HEK293 (cell line): ENCODE measurements at regions not wholly inside any gene's neighbourhood (a gene's known extent, or its start where the extent isn't known, plus 50 kb on each side); places are given as distances from the start of the nearest gene placed in this dataset.
A peak's percentile ranks its signal among the peaks of the same experiment; 100 is the strongest.

Experiments used
- BCL6B ChIP-seq: fragments of 450-650 bp; formaldehyde crosslinking; IDR thresholded peaks from 2 replicates; pipeline ENCODE4 v1.5.1; 2017; ENCODE audit warnings: missing biosample characterization, missing genetic modification characterization
- GFI1B ChIP-seq: fragments of 450-650 bp; formaldehyde crosslinking; IDR thresholded peaks from 2 replicates; pipeline ENCODE4 v1.5.1; 2016; ENCODE audit warnings: missing biosample characterization, missing genetic modification characterization
- GLI2 ChIP-seq: fragments of 450-650 bp; formaldehyde crosslinking; IDR thresholded peaks from 2 replicates; pipeline ENCODE4; 2017; ENCODE audit warnings: missing biosample characterization, missing genetic modification characterization, low read depth, borderline replicate concordance
- KLF10 ChIP-seq: fragments of 450-650 bp; IDR thresholded peaks from 2 replicates; pipeline ENCODE4 v1.5.1; 2018; ENCODE audit warnings: missing biosample characterization, mild to moderate bottlenecking, missing genetic modification characterization
- KLF8 ChIP-seq: fragments of 450-650 bp; formaldehyde crosslinking; IDR thresholded peaks from 2 replicates; pipeline ENCODE4 v1.5.1; 2016; ENCODE audit warnings: missing biosample characterization, missing genetic modification characterization
- PATZ1 ChIP-seq: fragments of 450-650 bp; formaldehyde crosslinking; IDR thresholded peaks from 2 replicates; pipeline ENCODE4 v1.5.1; 2016; ENCODE audit warnings: missing biosample characterization, missing genetic modification characterization
- SCRT2 ChIP-seq: fragments of 450-650 bp; formaldehyde crosslinking; IDR thresholded peaks from 2 replicates; pipeline ENCODE4 v1.5.1; 2016; ENCODE audit warnings: missing biosample characterization, missing genetic modification characterization
- ZBTB11 ChIP-seq: fragments of 450-650 bp; formaldehyde crosslinking; conservative IDR thresholded peaks from 2 replicates; pipeline ENCODE4 v1.5.1; 2016; ENCODE audit warnings: low read depth, missing biosample characterization, missing genetic modification characterization
- ZBTB49 ChIP-seq: fragments of 450-650 bp; formaldehyde crosslinking; IDR thresholded peaks from 2 replicates; pipeline ENCODE4 v1.5.1; 2016; ENCODE audit warnings: missing biosample characterization, missing genetic modification characterization, low read depth
- ZBTB7A ChIP-seq: fragments of 450-650 bp; formaldehyde crosslinking; IDR thresholded peaks from 2 replicates; pipeline ENCODE4 v1.5.1; 2016; ENCODE audit warnings: low read depth, missing biosample characterization, missing genetic modification characterization
- ZFP69B ChIP-seq: fragments of 450-650 bp; formaldehyde crosslinking; IDR thresholded peaks from 2 replicates; pipeline ENCODE4 v1.5.1; 2016; ENCODE audit warnings: missing biosample characterization, missing genetic modification characterization
- ZNF10 ChIP-seq: fragments of 450-650 bp; formaldehyde crosslinking; IDR thresholded peaks from 2 replicates; pipeline ENCODE4 v1.5.1; 2017; ENCODE audit warnings: missing biosample characterization, missing genetic modification characterization
- ZNF140 ChIP-seq: fragments of 450-650 bp; formaldehyde crosslinking; IDR thresholded peaks from 2 replicates; pipeline ENCODE4 v1.5.1; 2016; ENCODE audit warnings: missing biosample characterization, missing genetic modification characterization
- ZNF155 ChIP-seq: fragments of 450-650 bp; formaldehyde crosslinking; IDR thresholded peaks from 2 replicates; pipeline ENCODE4 v1.5.1; 2016; ENCODE audit warnings: missing biosample characterization, missing genetic modification characterization
- ZNF223 ChIP-seq: fragments of 450-650 bp; formaldehyde crosslinking; IDR thresholded peaks from 2 replicates; pipeline ENCODE4 v1.5.1; 2016; ENCODE audit warnings: missing biosample characterization, missing genetic modification characterization
- ZNF23 ChIP-seq: fragments of 450-650 bp; formaldehyde crosslinking; IDR thresholded peaks from 2 replicates; pipeline ENCODE4 v1.5.1; 2016; ENCODE audit warnings: missing biosample characterization, missing genetic modification characterization, borderline replicate concordance
- ZNF280D ChIP-seq: fragments of 450-650 bp; formaldehyde crosslinking; IDR thresholded peaks from 2 replicates; pipeline ENCODE4 v1.5.1; 2016; ENCODE audit warnings: missing biosample characterization, missing genetic modification characterization
- ZNF302 ChIP-seq: fragments of 450-650 bp; formaldehyde crosslinking; IDR thresholded peaks from 2 replicates; pipeline ENCODE4 v1.5.1; 2016; ENCODE audit warnings: missing biosample characterization, missing genetic modification characterization, low read depth
- ZNF416 ChIP-seq: fragments of 450-650 bp; formaldehyde crosslinking; IDR thresholded peaks from 2 replicates; pipeline ENCODE4 v1.5.1; 2016; ENCODE audit warnings: missing biosample characterization, missing genetic modification characterization
- ZNF423 ChIP-seq: fragments of 450-650 bp; formaldehyde crosslinking; IDR thresholded peaks from 2 replicates; pipeline ENCODE4 v1.5.1; 2016; ENCODE audit warnings: missing biosample characterization, missing genetic modification characterization
- ZNF510 ChIP-seq: fragments of 450-650 bp; formaldehyde crosslinking; IDR thresholded peaks from 2 replicates; pipeline ENCODE4 v1.5.1; 2018; ENCODE audit warnings: mild to moderate bottlenecking, missing genetic modification characterization, missing biosample characterization; ENCODE audit not compliant: insufficient replicate concordance
- ZNF544 ChIP-seq: fragments of 450-650 bp; formaldehyde crosslinking; IDR thresholded peaks from 2 replicates; pipeline ENCODE4 v1.5.0; 2017; ENCODE audit warnings: missing biosample characterization, missing genetic modification characterization
- ZNF548 ChIP-seq: fragments of 450-650 bp; formaldehyde crosslinking; IDR thresholded peaks from 2 replicates; pipeline ENCODE4 v1.5.1; 2016; ENCODE audit warnings: missing biosample characterization, missing genetic modification characterization
- ZNF670 ChIP-seq: fragments of 450-650 bp; formaldehyde crosslinking; IDR thresholded peaks from 2 replicates; pipeline ENCODE4 v1.5.1; 2016; ENCODE audit warnings: missing biosample characterization, missing genetic modification characterization, low read depth
- ZNF768 ChIP-seq: fragments of 450-650 bp; formaldehyde crosslinking; IDR thresholded peaks from 2 replicates; pipeline ENCODE4 v1.5.1; 2018; ENCODE audit warnings: missing biosample characterization, mild to moderate bottlenecking, missing genetic modification characterization
- ZNF792 ChIP-seq: fragments of 450-650 bp; formaldehyde crosslinking; IDR thresholded peaks from 2 replicates; pipeline ENCODE4 v1.5.1; 2016; ENCODE audit warnings: missing biosample characterization, missing genetic modification characterization
- ZNF843 ChIP-seq: fragments of 450-650 bp; formaldehyde crosslinking; IDR thresholded peaks from 2 replicates; pipeline ENCODE4 v1.5.1; 2016; ENCODE audit warnings: missing biosample characterization, missing genetic modification characterization
- ZSCAN23 ChIP-seq: fragments of 450-650 bp; formaldehyde crosslinking; IDR thresholded peaks from 2 replicates; pipeline ENCODE4 v1.5.1; 2016; ENCODE audit warnings: missing biosample characterization, missing genetic modification characterization
- ZXDB ChIP-seq: fragments of 450-650 bp; formaldehyde crosslinking; IDR thresholded peaks from 2 replicates; pipeline ENCODE4 v1.5.1; 2016; ENCODE audit warnings: missing biosample characterization, missing genetic modification characterization

GRCh38 chr1:79104617-79105016 is 98.1 kb upstream of the ADGRL4 start (continued):
- TF ChIP-seq BCL6B (no peak), PATZ1 (tag by site-specific recombination) (no peak), ZNF10 (tag by site-specific recombination) (no peak), SCRT2 (tag by site-specific recombination) (no peak), ZBTB7A (tag by site-specific recombination) (no peak), GLI2 (tag by site-specific recombination) (no peak), ZBTB11 (peak; percentile 37; the same call in 1 of the 2 replicates), ZSCAN23 (tag by site-specific recombination) (no peak), ZNF302 (tag by site-specific recombination) (no peak), ZNF423 (no peak), GFI1B (tag by site-specific recombination) (no peak), ZNF416 (no peak), ZNF544 (tag by site-specific recombination) (no peak), ZNF670 (no peak), ZNF792 (tag by site-specific recombination) (no peak), KLF10 (no peak), ZBTB49 (tag by site-specific recombination) (no peak), ZNF548 (tag by site-specific recombination) (no peak), ZNF223 (tag by site-specific recombination) (no peak), ZNF510 (tag by site-specific recombination) (peak; percentile 36), ZNF140 (tag by site-specific recombination) (0 out of 2 replicates have a peak, but pooled peaks have one; percentile 15), ZNF280D (tag by site-specific recombination) (no peak), ZNF843 (no peak), KLF8 (tag by site-specific recombination) (no peak), ZFP69B (tag by site-specific recombination) (no peak), ZXDB (tag by site-specific recombination) (no peak), ZNF155 (no peak), ZNF23 (tag by site-specific recombination) (no peak), ZNF768 (tag by site-specific recombination) (no peak)
